Smooth muscle cell (in vitro differentiated cells): ENCODE measurements at regions not wholly inside any gene's neighbourhood (a gene's known extent, or its start where the extent isn't known, plus 50 kb on each side); places are given as distances from the start of the nearest gene placed in this dataset.
A peak's percentile ranks its signal among the peaks of the same experiment; 100 is the strongest.

Source experiments
- DNase-seq: peaks from one replicate; lab custom pipeline; 2025; ENCODE audit not compliant: unreplicated experiment; lab: John Stamatoyannopoulos, UW
- H2AFZ ChIP-seq: fragments of 200-600 bp; sonication (generic); 2 replicates; pipeline ENCODE4 v1.6.0; 2016; ENCODE audit warnings: antibody characterized with exemption, low read depth, mild to moderate bottlenecking
- H3F3A ChIP-seq: fragments of 200-600 bp; sonication (generic); 2 replicates; pipeline ENCODE4 v1.6.0; 2017; ENCODE audit warnings: antibody characterized with exemption, low read depth
- H3K27ac ChIP-seq: fragments of 200-600 bp; sonication (generic); 2 replicates; pipeline ENCODE4 v1.5.1; 2016; ENCODE audit warnings: low read depth, mild to moderate bottlenecking
- H3K27me3 ChIP-seq: fragments of 200-600 bp; sonication (generic); 2 replicates; pipeline ENCODE4 v1.6.1; 2016; ENCODE audit warnings: low read depth, mild to moderate bottlenecking
- H3K36me3 ChIP-seq: fragments of 200-600 bp; sonication (generic); 2 replicates; pipeline ENCODE4 v1.5.1; 2016; ENCODE audit warnings: low read depth
- H3K4me1 ChIP-seq: fragments of 200-600 bp; sonication (generic); 2 replicates; pipeline ENCODE4 v1.5.1; 2016; ENCODE audit warnings: low read depth
- H3K4me2 ChIP-seq: fragments of 200-600 bp; sonication (generic); 2 replicates; pipeline ENCODE4 v1.6.0; 2016; ENCODE audit warnings: mild to moderate bottlenecking
- H3K4me3 ChIP-seq: fragments of 200-600 bp; sonication (generic); 2 replicates; pipeline ENCODE4 v1.5.1; 2016; ENCODE audit warnings: mild to moderate bottlenecking
- H3K79me2 ChIP-seq: fragments of 200-600 bp; sonication (generic); 2 replicates; pipeline ENCODE4 v1.6.0; 2016; ENCODE audit warnings: low read depth, mild to moderate bottlenecking
- H3K9ac ChIP-seq: fragments of 200-600 bp; sonication (generic); 2 replicates; pipeline ENCODE4 v1.6.0; 2016; ENCODE audit warnings: low read depth
- H3K9me3 ChIP-seq: fragments of 200-600 bp; sonication (generic); replicated peaks from 2 replicates; pipeline ENCODE4 v1.5.1; 2016; ENCODE audit warnings: low read depth
- H4K20me1 ChIP-seq: fragments of 200-600 bp; sonication (generic); 2 replicates; pipeline ENCODE4 v1.6.0; 2016; ENCODE audit warnings: low read depth
- WGBS: methylation state at CpG from one replicate; pipeline ENCODE4 v1.1.7; 2016; ENCODE audit warnings: low lambda C conversion rate; 5-methylcytosine and 5-hydroxymethylcytosine counted together
- TF ChIP-seq, protein P1 (sequence below): fragments of 200-600 bp; sonication (generic); IDR thresholded peaks from 2 replicates; pipeline ENCODE4 v1.5.1; 2017; ENCODE audit warnings: borderline replicate concordance, mild to moderate bottlenecking, antibody characterized with exemption; ENCODE audit not compliant: insufficient read depth, poor library complexity, severe bottlenecking

DNA sequence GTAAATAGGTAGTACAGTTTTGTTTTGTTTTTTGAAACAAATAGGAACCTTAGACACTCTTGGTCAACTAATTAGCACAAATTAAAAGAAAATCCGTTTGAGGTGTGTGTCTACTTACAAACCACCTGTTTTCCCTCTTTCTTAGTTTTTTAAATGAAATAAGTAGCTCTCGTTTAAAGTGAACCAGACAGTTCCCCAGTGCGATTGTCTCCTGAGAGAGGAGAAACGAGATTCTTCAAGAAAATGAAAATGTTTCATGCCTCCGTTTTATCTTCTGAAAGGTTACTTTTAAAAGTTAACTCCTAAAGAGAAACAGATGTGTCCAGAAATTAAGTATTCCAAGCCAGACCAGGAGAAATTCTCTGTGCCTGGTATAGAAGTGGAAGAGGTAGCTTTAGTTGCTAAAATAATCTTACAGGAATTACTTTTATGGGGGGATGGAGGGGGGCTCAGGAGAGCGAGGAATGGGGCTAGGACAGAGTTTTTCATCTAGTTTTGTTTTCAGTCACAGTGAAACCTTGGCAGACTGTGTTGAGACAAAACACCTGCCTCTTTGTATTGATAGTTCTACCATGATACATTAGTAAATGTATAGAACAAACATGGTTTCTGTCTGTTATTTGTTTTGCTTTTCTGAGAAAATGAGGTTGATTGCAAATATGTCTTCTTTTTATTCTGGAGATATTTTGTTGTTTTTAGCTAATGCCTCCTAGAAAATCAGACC, 155.1 kb upstream of the CNTN4 start:
- no peaks in the 10 kb centered on the region for H3K9me3 ChIP-seq
- H4K20me1 ChIP-seq, result no peaks in the 10 kb centered on the region
- no peaks in the 10 kb centered on the region for H3K27me3 ChIP-seq
- no peaks in the 10 kb centered on the region for H3K79me2 ChIP-seq
- no peaks in the 10 kb centered on the region for H3F3A ChIP-seq
- H3K36me3 ChIP-seq, result no peaks in the 10 kb centered on the region
- H3K4me1 ChIP-seq, result no peaks in the 10 kb centered on the region
- no peak overlapping the region for H3K9ac ChIP-seq
- TF ChIP-seq, protein P1, sequence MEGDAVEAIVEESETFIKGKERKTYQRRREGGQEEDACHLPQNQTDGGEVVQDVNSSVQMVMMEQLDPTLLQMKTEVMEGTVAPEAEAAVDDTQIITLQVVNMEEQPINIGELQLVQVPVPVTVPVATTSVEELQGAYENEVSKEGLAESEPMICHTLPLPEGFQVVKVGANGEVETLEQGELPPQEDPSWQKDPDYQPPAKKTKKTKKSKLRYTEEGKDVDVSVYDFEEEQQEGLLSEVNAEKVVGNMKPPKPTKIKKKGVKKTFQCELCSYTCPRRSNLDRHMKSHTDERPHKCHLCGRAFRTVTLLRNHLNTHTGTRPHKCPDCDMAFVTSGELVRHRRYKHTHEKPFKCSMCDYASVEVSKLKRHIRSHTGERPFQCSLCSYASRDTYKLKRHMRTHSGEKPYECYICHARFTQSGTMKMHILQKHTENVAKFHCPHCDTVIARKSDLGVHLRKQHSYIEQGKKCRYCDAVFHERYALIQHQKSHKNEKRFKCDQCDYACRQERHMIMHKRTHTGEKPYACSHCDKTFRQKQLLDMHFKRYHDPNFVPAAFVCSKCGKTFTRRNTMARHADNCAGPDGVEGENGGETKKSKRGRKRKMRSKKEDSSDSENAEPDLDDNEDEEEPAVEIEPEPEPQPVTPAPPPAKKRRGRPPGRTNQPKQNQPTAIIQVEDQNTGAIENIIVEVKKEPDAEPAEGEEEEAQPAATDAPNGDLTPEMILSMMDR, result no peak
- no peak overlapping the region for H3K4me3 ChIP-seq
- no peak overlapping the region for H2AFZ ChIP-seq
- 66% methylated on average over 6 of the region's 6 CpGs for WGBS
- H3K4me2 ChIP-seq, result peak overlapping the region; percentile 42
- no peak overlapping the region for H3K27ac ChIP-seq
- no peak for DNase-seq

GRCh38 chr3:1945698-1946097, 153.0 kb upstream of the CNTN4 start:
- no peaks in the 10 kb centered on the region for H3K9me3 ChIP-seq
- no peak overlapping the region for H3K9ac ChIP-seq
- no peak overlapping the region for H3K4me3 ChIP-seq
- no peak overlapping the region for H3K4me2 ChIP-seq
- TF ChIP-seq, protein P1, result no peak
- no peak for DNase-seq
- H3F3A ChIP-seq, result no peaks in the 10 kb centered on the region
- no peak overlapping the region for H2AFZ ChIP-seq
- H3K27ac ChIP-seq, result no peak overlapping the region
- no peaks in the 10 kb centered on the region for H4K20me1 ChIP-seq
- no peaks in the 10 kb centered on the region for H3K36me3 ChIP-seq
- H3K27me3 ChIP-seq, result no peaks in the 10 kb centered on the region
- H3K79me2 ChIP-seq, result no peaks in the 10 kb centered on the region
- peaks cover 10% of the 10 kb centered on the region for H3K4me1 ChIP-seq

DNA sequence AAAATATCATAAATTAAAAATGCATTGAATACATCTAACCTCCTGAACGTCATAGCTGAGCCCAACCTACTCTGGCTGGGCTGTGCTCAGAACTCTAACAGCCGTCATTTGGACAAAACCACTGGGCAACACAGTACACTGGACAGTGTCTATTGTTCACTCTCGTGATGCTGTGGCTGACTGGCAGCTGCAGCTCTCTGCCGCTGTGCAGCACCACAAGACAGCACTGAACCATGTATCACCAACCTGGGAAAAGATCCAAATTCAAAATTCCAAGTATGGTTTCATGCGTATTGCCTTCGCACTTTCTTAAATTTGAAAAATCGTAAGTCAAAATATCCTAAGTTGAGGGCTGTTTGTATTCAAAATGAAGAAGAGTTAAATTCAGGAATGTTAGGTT, 145.1 kb upstream of the CNTN4 start:
- no peak overlapping the region for H3K9ac ChIP-seq
- H3F3A ChIP-seq, result no peaks in the 10 kb centered on the region
- no peak overlapping the region for H3K27ac ChIP-seq
- DNase-seq, result no peak
- no peak overlapping the region for H3K4me2 ChIP-seq
- no peaks in the 10 kb centered on the region for H3K36me3 ChIP-seq
- peaks cover 10% of the 10 kb centered on the region for H3K4me1 ChIP-seq
- 89% methylated on average over 7 of the region's 7 CpGs for WGBS
- no peak overlapping the region for H3K4me3 ChIP-seq
- no peaks in the 10 kb centered on the region for H4K20me1 ChIP-seq
- no peaks in the 10 kb centered on the region for H3K9me3 ChIP-seq
- no peak overlapping the region for H2AFZ ChIP-seq
- H3K79me2 ChIP-seq, result no peaks in the 10 kb centered on the region
- no peaks in the 10 kb centered on the region for H3K27me3 ChIP-seq
- TF ChIP-seq, protein P1, result no peak

DNA sequence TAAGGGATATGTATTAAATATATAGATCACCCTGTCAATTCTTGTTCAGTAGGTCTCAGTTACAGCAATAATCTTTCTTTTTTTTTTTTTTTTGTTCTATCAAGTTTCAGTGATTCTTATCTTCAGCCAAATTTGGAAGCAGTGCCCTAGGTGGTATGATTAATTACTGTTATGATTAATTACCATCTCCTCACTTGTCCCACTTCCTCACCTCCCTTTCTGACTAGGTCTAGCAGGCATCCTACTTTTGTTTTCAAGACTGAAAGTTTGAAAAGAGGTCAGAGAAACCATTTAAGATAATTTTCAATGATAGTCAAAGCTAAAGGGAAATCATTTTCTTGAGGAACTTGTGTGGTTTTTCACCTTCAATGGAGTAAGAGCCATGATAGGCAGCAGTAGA, 144.0 kb upstream of the CNTN4 start:
- Histone ChIP-seq H2AFZ (no peak overlapping the region), H3K4me2 (no peak overlapping the region), H3K4me1 (peaks cover 8% of the 10 kb centered on the region), H3K27ac (no peak overlapping the region), H3K9ac (no peak overlapping the region), H3K9me3 (no peaks in the 10 kb centered on the region), H3K36me3 (no peaks in the 10 kb centered on the region), H3F3A (no peaks in the 10 kb centered on the region), H3K79me2 (no peaks in the 10 kb centered on the region), H3K4me3 (no peak overlapping the region), H4K20me1 (no peaks in the 10 kb centered on the region), H3K27me3 (no peaks in the 10 kb centered on the region)
- TF ChIP-seq, protein P1, result no peak
- no peak for DNase-seq
